ENCODE measurements at regions not wholly inside any gene's neighbourhood (a gene's known extent, or its start where the extent isn't known, plus 50 kb on each side); places are given as distances from the start of the nearest gene placed in this dataset.

DNA sequence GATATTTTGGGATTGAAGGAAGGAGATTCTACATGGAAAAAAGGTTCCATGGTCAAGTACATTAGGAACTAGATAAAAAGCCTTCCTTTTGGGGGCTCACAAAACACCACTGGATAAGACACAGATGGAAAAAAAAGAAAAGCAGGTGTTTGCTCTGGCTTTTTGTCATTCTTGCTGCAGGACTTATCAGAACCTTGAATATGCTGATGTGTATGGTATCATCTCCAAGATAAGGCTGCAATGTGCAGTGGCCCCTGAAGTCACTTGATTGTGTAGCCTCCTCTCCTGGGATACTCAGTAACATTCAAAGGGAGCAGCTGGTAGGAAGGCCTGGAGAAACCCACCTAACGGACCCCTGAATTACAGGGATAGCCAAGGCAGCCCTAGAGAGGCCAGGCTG is 54.1 kb upstream of the CARD11 start:
- TF ChIP-seq POLR2AphosphoS5 (IDR thresholded peaks at IDR 0.05; ENCODE audit: borderline replicate concordance, low read depth, low read length), result no peak
- TF ChIP-seq EZH2 (IDR thresholded peaks at IDR 0.05), result no peak
- no peak for TF ChIP-seq FOXP2 (optimal IDR thresholded peaks at IDR 0.05; ENCODE audit: control extremely low read depth, extremely low read length, insufficient read depth)
